ENCODE measurements at regions not wholly inside any gene's neighbourhood (a gene's known extent, or its start where the extent isn't known, plus 50 kb on each side); places are given as distances from the start of the nearest gene placed in this dataset.

DNA sequence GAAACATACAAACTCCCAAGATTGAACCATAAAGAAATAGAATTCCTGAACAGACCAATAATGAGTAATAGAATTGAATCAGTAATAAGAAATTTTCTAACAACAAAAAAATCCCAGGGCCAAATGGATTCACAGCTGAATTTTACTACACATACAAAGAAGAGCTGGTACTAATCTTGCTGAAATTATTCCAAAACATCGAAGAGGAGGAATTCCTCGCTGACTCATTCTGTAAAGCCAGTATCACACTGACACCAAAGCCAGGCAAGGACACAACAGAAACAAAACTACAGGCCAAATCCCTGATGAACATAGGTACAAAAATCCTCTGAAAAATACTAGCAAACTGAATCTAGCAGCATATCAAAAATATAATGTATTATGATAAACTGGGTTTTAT, 367.8 kb upstream of the CLEC14A start:
- intact Hi-C loops (cut with micrococcal nuclease) (no loop called here), in situ Hi-C loops (cut with MboI) (no loop called here)
- CTCF ChIA-PET (ENCODE audit: low intra/inter-chr PET ratio): no interaction called here
- no peak for DNase-seq (ENCODE audit: extremely low read depth in 1 of 4, low spot score in 3 of 4)
- ATAC-seq: no peak
- H3K36me3 ChIP-seq (ENCODE audit: control insufficient read depth, insufficient read depth, low read length): no peaks in the 10 kb centered on the region
- no peaks in the 10 kb centered on the region for H3K9me3 ChIP-seq (replicated peaks; ENCODE audit: control insufficient read depth, insufficient read depth, low read depth, low read length)
- H3K27ac ChIP-seq (ENCODE audit: extremely low read depth, low read depth, low read length): no peak overlapping the region
- H3K79me2 ChIP-seq (ENCODE audit: control insufficient read depth, insufficient read depth, low read length): no peaks in the 10 kb centered on the region
- 0% methylated on average over 2 of the region's 2 CpGs for WGBS (ENCODE audit: insufficient coverage, low coverage, missing lambda C conversion rate)
- no peak overlapping the region for H3K4me2 ChIP-seq (ENCODE audit: insufficient read depth, low read length)
- FAIRE-seq: no peak
- no peak overlapping the region for H2AFZ ChIP-seq (ENCODE audit: low read depth, low read length)
- no peak overlapping the region for H3K9ac ChIP-seq (ENCODE audit: insufficient read depth in 1 of 2, low read depth in 2 of 2, low read length in 2 of 2)
- POLR2A ChIA-PET: no interaction called here
- H4K20me1 ChIP-seq (replicated peaks; ENCODE audit: control insufficient read depth, insufficient read depth, low read length): no peaks in the 10 kb centered on the region
- H3K9me1 ChIP-seq (ENCODE audit: control insufficient read depth, insufficient read depth, low read length): no peaks in the 10 kb centered on the region
- no peaks in the 10 kb centered on the region for H3K27me3 ChIP-seq (ENCODE audit: control insufficient read depth in 2 of 2, insufficient read depth in 2 of 2, low read length in 2 of 2)
- no peak for TF ChIP-seq SIN3B (IDR thresholded peaks at IDR 0.05; ENCODE audit: low read depth)
- TF ChIP-seq, protein P1, sequence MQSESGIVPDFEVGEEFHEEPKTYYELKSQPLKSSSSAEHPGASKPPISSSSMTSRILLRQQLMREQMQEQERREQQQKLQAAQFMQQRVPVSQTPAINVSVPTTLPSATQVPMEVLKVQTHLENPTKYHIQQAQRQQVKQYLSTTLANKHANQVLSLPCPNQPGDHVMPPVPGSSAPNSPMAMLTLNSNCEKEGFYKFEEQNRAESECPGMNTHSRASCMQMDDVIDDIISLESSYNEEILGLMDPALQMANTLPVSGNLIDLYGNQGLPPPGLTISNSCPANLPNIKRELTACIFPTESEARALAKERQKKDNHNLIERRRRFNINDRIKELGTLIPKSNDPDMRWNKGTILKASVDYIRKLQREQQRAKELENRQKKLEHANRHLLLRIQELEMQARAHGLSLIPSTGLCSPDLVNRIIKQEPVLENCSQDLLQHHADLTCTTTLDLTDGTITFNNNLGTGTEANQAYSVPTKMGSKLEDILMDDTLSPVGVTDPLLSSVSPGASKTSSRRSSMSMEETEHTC (IDR thresholded peaks at IDR 0.05): no peak
- TF ChIP-seq HNRNPH1 (optimal IDR thresholded peaks at IDR 0.05; ENCODE audit: low read depth, low read length): no peak
- TF ChIP-seq, protein P2, sequence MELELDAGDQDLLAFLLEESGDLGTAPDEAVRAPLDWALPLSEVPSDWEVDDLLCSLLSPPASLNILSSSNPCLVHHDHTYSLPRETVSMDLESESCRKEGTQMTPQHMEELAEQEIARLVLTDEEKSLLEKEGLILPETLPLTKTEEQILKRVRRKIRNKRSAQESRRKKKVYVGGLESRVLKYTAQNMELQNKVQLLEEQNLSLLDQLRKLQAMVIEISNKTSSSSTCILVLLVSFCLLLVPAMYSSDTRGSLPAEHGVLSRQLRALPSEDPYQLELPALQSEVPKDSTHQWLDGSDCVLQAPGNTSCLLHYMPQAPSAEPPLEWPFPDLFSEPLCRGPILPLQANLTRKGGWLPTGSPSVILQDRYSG (tag; conservative IDR thresholded peaks at IDR 0.05; ENCODE audit: low read depth): no peak
- no peak for TF ChIP-seq KLF16 (IDR thresholded peaks at IDR 0.05)
- TF ChIP-seq, protein P3, sequence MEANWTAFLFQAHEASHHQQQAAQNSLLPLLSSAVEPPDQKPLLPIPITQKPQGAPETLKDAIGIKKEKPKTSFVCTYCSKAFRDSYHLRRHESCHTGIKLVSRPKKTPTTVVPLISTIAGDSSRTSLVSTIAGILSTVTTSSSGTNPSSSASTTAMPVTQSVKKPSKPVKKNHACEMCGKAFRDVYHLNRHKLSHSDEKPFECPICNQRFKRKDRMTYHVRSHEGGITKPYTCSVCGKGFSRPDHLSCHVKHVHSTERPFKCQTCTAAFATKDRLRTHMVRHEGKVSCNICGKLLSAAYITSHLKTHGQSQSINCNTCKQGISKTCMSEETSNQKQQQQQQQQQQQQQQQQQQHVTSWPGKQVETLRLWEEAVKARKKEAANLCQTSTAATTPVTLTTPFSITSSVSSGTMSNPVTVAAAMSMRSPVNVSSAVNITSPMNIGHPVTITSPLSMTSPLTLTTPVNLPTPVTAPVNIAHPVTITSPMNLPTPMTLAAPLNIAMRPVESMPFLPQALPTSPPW (CRISPR knock-in tag; IDR thresholded peaks at IDR 0.05): no peak
- no peak for TF ChIP-seq ZNF589 (CRISPR knock-in tag; IDR thresholded peaks at IDR 0.05; ENCODE audit: low read depth)
- TF ChIP-seq LARP7 (IDR thresholded peaks at IDR 0.05): no peak
- TF ChIP-seq TEAD2 (tag; IDR thresholded peaks at IDR 0.05): no peak
- no peak for TF ChIP-seq TAF1 (IDR thresholded peaks at IDR 0.05; ENCODE audit: control insufficient read depth, extremely low read depth, insufficient read depth, low read length, severe bottlenecking)
- no peak overlapping the region for H3K4me3 ChIP-seq
- H3K4me1 ChIP-seq (replicated peaks in 1 of 2; ENCODE audit: control insufficient read depth in 2 of 2, insufficient read depth in 2 of 2, low read length in 2 of 2): no peaks in the 10 kb centered on the region
- BruUV-seq (replicated peaks): no TSS peak
